ENCODE measurements at regions not wholly inside any gene's neighbourhood (a gene's known extent, or its start where the extent isn't known, plus 50 kb on each side); places are given as distances from the start of the nearest gene placed in this dataset.
A peak's percentile ranks its signal among the peaks of the same experiment; 100 is the strongest.

GRCh38 chr16:51399908-51400670 is 249.0 kb upstream of the SALL1 start:
- no peak overlapping the region for H3K27ac ChIP-seq (ENCODE audit: low read depth, low read length)
- no peaks in the 10 kb centered on the region for H3K36me3 ChIP-seq (ENCODE audit: control insufficient read depth, insufficient read depth, low read length)
- peaks cover 6% of the 10 kb centered on the region; the same call in 1 of the 2 replicates for H3K9me3 ChIP-seq (ENCODE audit: control insufficient read depth, insufficient read depth, low read length)
- no peak overlapping the region for H3K4me3 ChIP-seq (ENCODE audit: low read depth, low read length)
- no peaks in the 10 kb centered on the region for H3K27me3 ChIP-seq (ENCODE audit: control insufficient read depth, insufficient read depth, low read length)
- no peak overlapping the region for H3K9ac ChIP-seq (ENCODE audit: low read depth, low read length)
- H3K4me1 ChIP-seq (ENCODE audit: control insufficient read depth, insufficient read depth, low read length) = no peaks in the 10 kb centered on the region

DNA sequence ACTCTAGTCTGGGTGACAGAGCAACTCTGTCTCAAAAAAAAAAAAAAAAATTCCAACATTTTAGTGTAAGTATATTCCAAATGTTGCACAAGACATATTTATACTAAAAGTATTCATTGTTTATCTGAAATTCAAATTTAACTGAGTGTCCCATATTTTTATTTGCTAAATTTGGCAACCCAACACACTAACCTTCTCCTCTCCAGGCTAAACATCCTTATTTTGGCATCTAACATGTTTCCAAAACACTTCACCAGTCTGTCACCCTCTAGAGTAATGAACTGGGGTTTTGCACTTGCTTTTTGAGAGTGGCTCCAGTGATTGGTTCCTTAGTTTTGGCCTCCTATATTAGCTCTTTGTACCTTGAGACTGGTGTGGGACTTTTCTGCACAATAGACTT is 243.4 kb upstream of the SALL1 start:
- H3K27me3 ChIP-seq (ENCODE audit: control insufficient read depth, insufficient read depth, low read length) = no peaks in the 10 kb centered on the region
- no peaks in the 10 kb centered on the region for H3K9me3 ChIP-seq (ENCODE audit: control insufficient read depth, insufficient read depth, low read length)
- no peaks in the 10 kb centered on the region for H3K36me3 ChIP-seq (ENCODE audit: control insufficient read depth, insufficient read depth, low read length)
- H3K4me3 ChIP-seq (ENCODE audit: low read depth, low read length) = no peak overlapping the region
- no peak overlapping the region for H3K27ac ChIP-seq (ENCODE audit: low read depth, low read length)
- H3K9ac ChIP-seq (ENCODE audit: low read depth, low read length) = no peak overlapping the region
- peaks cover 40% of the 10 kb centered on the region for H3K4me1 ChIP-seq (ENCODE audit: control insufficient read depth, insufficient read depth, low read length)

DNA sequence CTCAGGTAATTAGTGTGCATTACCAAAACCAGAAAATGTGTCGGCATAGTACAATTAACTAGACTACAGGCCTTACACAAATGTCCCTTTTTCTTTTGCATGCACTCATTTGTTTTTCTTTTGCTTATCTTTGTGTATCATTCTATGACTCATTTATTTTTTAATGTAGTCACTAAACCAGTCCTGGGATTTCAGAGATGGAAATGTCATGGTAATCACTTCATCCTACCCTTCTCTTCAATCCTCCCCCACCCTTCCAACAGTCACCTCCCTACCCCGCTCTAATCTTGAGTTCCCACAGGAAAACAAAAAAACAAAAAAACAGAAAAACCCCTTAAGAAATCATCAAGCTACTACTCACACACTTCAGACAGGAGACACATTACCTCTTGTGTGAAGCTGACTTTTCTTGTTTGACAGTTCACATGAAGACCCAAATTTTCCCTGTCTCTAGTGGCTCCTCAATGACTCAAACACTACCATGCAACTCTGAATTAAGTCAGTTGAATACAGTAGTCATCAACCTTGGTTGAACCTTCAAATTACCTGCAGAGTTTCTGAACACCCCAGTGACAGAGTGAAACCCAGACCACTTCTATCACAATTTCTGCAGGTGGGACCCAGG is 242.4 kb upstream of the SALL1 start:
- Histone ChIP-seq H3K4me1 (ENCODE audit: control insufficient read depth, insufficient read depth, low read length) (peaks cover 42% of the 10 kb centered on the region), H3K27me3 (ENCODE audit: control insufficient read depth, insufficient read depth, low read length) (no peaks in the 10 kb centered on the region), H3K9me3 (ENCODE audit: control insufficient read depth, insufficient read depth, low read length) (0 out of 2 replicates have a peak, but pooled peaks cover 6% of the 10 kb centered on the region), H3K27ac (ENCODE audit: low read depth, low read length) (peak overlapping the region; percentile 97), H3K9ac (ENCODE audit: low read depth, low read length) (no peak overlapping the region), H3K36me3 (ENCODE audit: control insufficient read depth, insufficient read depth, low read length) (no peaks in the 10 kb centered on the region), H3K4me3 (ENCODE audit: low read depth, low read length) (no peak overlapping the region)

GRCh38 chr16:51392521-51393187 is 241.6 kb upstream of the SALL1 start:
- Histone ChIP-seq H3K27ac (ENCODE audit: low read depth, low read length) (peak overlapping the region; percentile 97), H3K4me3 (ENCODE audit: low read depth, low read length) (peak overlapping the region; percentile 43), H3K9ac (ENCODE audit: low read depth, low read length) (peak overlapping the region; percentile 34; the same call in 1 of the 2 replicates), H3K27me3 (ENCODE audit: control insufficient read depth, insufficient read depth, low read length) (no peaks in the 10 kb centered on the region), H3K36me3 (ENCODE audit: control insufficient read depth, insufficient read depth, low read length) (no peaks in the 10 kb centered on the region), H3K4me1 (ENCODE audit: control insufficient read depth, insufficient read depth, low read length) (peaks cover 45% of the 10 kb centered on the region), H3K9me3 (ENCODE audit: control insufficient read depth, insufficient read depth, low read length) (0 out of 2 replicates have a peak, but pooled peaks cover 6% of the 10 kb centered on the region)

DNA sequence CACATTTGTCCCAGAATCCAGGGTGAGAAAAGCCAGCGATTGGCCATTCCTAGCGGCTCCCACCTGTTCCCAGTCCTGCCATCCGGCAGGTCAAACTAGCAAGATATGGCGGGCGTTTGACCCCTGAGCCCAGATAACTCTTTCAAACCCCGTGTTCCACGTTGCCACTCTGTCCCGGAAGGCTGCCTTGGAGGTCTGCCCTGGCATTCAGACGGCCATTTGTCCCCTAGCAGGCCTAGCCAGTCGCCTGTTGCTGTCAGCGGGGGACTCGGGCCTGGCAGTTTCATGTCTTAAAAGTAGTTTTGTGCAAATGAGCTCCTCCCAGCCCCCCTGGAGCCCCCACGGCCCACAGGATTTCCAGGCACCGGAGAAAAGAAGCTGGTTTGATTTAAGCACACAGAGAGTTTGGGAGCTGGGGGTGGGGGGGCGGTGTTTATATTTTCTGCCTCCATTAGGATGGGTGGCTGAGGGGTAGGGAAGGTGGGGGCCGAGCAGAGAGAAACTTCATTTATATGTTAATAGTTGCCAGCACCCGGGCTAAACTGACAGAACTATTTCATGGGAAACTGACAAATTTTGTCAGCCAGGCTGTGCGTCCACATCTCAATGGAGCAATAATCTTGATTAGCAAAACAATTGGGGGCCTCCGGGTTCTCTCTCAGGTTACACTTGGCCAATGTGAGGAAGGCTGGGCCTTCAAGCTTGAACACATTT is 240.9 kb upstream of the SALL1 start:
- Histone ChIP-seq H3K4me3 (ENCODE audit: low read depth, low read length) (peak overlapping the region; percentile 43), H3K27me3 (ENCODE audit: control insufficient read depth, insufficient read depth, low read length) (no peaks in the 10 kb centered on the region), H3K9me3 (ENCODE audit: control insufficient read depth, insufficient read depth, low read length) (0 out of 2 replicates have a peak, but pooled peaks cover 6% of the 10 kb centered on the region), H3K36me3 (ENCODE audit: control insufficient read depth, insufficient read depth, low read length) (no peaks in the 10 kb centered on the region), H3K27ac (ENCODE audit: low read depth, low read length) (peak overlapping the region; percentile 97), H3K9ac (ENCODE audit: low read depth, low read length) (peak overlapping the region; percentile 50), H3K4me1 (ENCODE audit: control insufficient read depth, insufficient read depth, low read length) (peaks cover 45% of the 10 kb centered on the region)

- no peaks in the 10 kb centered on the region for H3K27me3 ChIP-seq (ENCODE audit: control insufficient read depth, insufficient read depth, low read length)
- no peak overlapping the region for H3K9ac ChIP-seq (ENCODE audit: low read depth, low read length)
- H3K9me3 ChIP-seq (ENCODE audit: control insufficient read depth, insufficient read depth, low read length) = 0 out of 2 replicates have a peak, but pooled peaks cover 6% of the 10 kb centered on the region
- no peaks in the 10 kb centered on the region for H3K36me3 ChIP-seq (ENCODE audit: control insufficient read depth, insufficient read depth, low read length)
- H3K4me3 ChIP-seq (ENCODE audit: low read depth, low read length) = no peak overlapping the region
- H3K27ac ChIP-seq (ENCODE audit: low read depth, low read length) = peak overlapping the region; percentile 97
- peaks cover 45% of the 10 kb centered on the region for H3K4me1 ChIP-seq (ENCODE audit: control insufficient read depth, insufficient read depth, low read length)
These were observed 239.8 kb upstream of the SALL1 start for GRCh38 chr16:51390877-51391276.

- Histone ChIP-seq H3K4me1 (ENCODE audit: control insufficient read depth, insufficient read depth, low read length) (peaks cover 48% of the 10 kb centered on the region), H3K27ac (ENCODE audit: low read depth, low read length) (peak overlapping the region; percentile 97)
These were observed 238.8 kb upstream of the SALL1 start for GRCh38 chr16:51389881-51390280.

GRCh38 chr16:51388516-51388951 is 237.5 kb upstream of the SALL1 start:
- Histone ChIP-seq H3K4me3 (ENCODE audit: low read depth, low read length) (no peak overlapping the region), H3K9ac (ENCODE audit: low read depth, low read length) (no peak overlapping the region), H3K27ac (ENCODE audit: low read depth, low read length) (no peak overlapping the region), H3K4me1 (ENCODE audit: control insufficient read depth, insufficient read depth, low read length) (peaks cover 58% of the 10 kb centered on the region), H3K27me3 (ENCODE audit: control insufficient read depth, insufficient read depth, low read length) (no peaks in the 10 kb centered on the region), H3K9me3 (ENCODE audit: control insufficient read depth, insufficient read depth, low read length) (0 out of 2 replicates have a peak, but pooled peaks cover 6% of the 10 kb centered on the region), H3K36me3 (ENCODE audit: control insufficient read depth, insufficient read depth, low read length) (no peaks in the 10 kb centered on the region)

More at GRCh38 chr16:51389881-51390280, 238.8 kb upstream of the SALL1 start:
- Histone ChIP-seq H3K9ac (ENCODE audit: low read depth, low read length) (no peak overlapping the region), H3K9me3 (ENCODE audit: control insufficient read depth, insufficient read depth, low read length) (0 out of 2 replicates have a peak, but pooled peaks cover 6% of the 10 kb centered on the region), H3K27me3 (ENCODE audit: control insufficient read depth, insufficient read depth, low read length) (no peaks in the 10 kb centered on the region), H3K4me3 (ENCODE audit: low read depth, low read length) (no peak overlapping the region), H3K36me3 (ENCODE audit: control insufficient read depth, insufficient read depth, low read length) (no peaks in the 10 kb centered on the region)

GRCh38 chr16:51383909-51384308 is 232.8 kb upstream of the SALL1 start:
- Histone ChIP-seq H3K27ac (ENCODE audit: low read depth, low read length) (peak overlapping the region; percentile 66), H3K36me3 (ENCODE audit: control insufficient read depth, insufficient read depth, low read length) (no peaks in the 10 kb centered on the region), H3K4me3 (ENCODE audit: low read depth, low read length) (no peak overlapping the region), H3K9ac (ENCODE audit: low read depth, low read length) (no peak overlapping the region), H3K27me3 (ENCODE audit: control insufficient read depth, insufficient read depth, low read length) (no peaks in the 10 kb centered on the region), H3K4me1 (ENCODE audit: control insufficient read depth, insufficient read depth, low read length) (peaks cover 32% of the 10 kb centered on the region), H3K9me3 (ENCODE audit: control insufficient read depth, insufficient read depth, low read length) (0 out of 2 replicates have a peak, but pooled peaks cover 2% of the 10 kb centered on the region)

GRCh38 chr16:51382940-51383339 is 231.9 kb upstream of the SALL1 start:
- H3K27me3 ChIP-seq (ENCODE audit: control insufficient read depth, insufficient read depth, low read length) = no peaks in the 10 kb centered on the region
- H3K27ac ChIP-seq (ENCODE audit: low read depth, low read length) = peak overlapping the region; percentile 66
- no peaks in the 10 kb centered on the region for H3K9me3 ChIP-seq (ENCODE audit: control insufficient read depth, insufficient read depth, low read length)
- no peak overlapping the region for H3K4me3 ChIP-seq (ENCODE audit: low read depth, low read length)
- no peaks in the 10 kb centered on the region for H3K36me3 ChIP-seq (ENCODE audit: control insufficient read depth, insufficient read depth, low read length)
- H3K4me1 ChIP-seq (ENCODE audit: control insufficient read depth, insufficient read depth, low read length) = peaks cover 29% of the 10 kb centered on the region
- no peak overlapping the region for H3K9ac ChIP-seq (ENCODE audit: low read depth, low read length)

Measured in HUES48 (cell line).